D721Med (cell line): ENCODE measurements at regions not wholly inside any gene's neighbourhood (a gene's known extent, or its start where the extent isn't known, plus 50 kb on each side); places are given as distances from the start of the nearest gene placed in this dataset.
"Not testable (repeated sequence)": the region's sequence is repeated elsewhere in the genome, so short reads cannot be mapped to it uniquely, and the experiment has no call there.

Experiments used
- DNase-seq: peaks from one replicate; pipeline ENCODE4 v3.0.0; 2011; ENCODE audit warnings: low spot score; ENCODE audit not compliant: insufficient read length
- FAIRE-seq: peaks from 2 replicates; lab custom pipeline; 2011; peaks lifted over from hg19 to GRCh38; lab: Jason Lieb, UNC
- CTCF ChIP-seq: IDR thresholded peaks from 2 replicates; pipeline ENCODE4 v1.5.1; 2012; ENCODE audit warnings: mild to moderate bottlenecking, control low read depth; ENCODE audit not compliant: insufficient read depth; ENCODE audit errors: missing control alignments

DNA sequence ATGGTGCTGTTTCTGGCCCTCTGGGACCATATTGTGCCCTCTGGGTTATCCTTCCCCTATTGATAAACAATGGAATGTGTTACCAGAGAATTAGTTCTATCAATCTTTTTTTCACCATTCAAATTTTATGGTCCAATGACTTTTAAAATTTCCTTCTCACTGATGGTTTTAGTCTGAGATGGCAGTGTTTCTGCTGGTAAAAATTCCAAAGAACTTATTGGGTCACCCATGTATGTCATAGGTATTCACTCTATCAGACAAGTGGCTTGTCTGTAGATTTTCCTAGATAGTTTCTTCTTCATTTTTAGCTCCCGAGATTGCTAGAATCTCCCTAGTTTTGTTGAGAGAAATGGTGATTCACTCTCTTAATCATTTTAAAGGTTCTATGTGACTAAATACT lies 357.2 kb upstream of the RGS17 start:
- no peak for DNase-seq
- TF ChIP-seq CTCF, result no peak

GRCh38 chr6:153485072-153485471 lies 354.0 kb upstream of the RGS17 start:
- DNase-seq (no peak), FAIRE-seq (no peak)
- TF ChIP-seq CTCF, result no peak

More for the DNA sequence above, 357.2 kb upstream of the RGS17 start:
- FAIRE-seq, result no peak

GRCh38 chr6:153484056-153484455 lies 353.0 kb upstream of the RGS17 start:
- no peak for DNase-seq
- FAIRE-seq, result no peak
- no peak for TF ChIP-seq CTCF

GRCh38 chr6:153476243-153476642 lies 345.2 kb upstream of the RGS17 start:
- TF ChIP-seq CTCF, result no peak
- DNase-seq (no peak), FAIRE-seq (no peak)

DNA sequence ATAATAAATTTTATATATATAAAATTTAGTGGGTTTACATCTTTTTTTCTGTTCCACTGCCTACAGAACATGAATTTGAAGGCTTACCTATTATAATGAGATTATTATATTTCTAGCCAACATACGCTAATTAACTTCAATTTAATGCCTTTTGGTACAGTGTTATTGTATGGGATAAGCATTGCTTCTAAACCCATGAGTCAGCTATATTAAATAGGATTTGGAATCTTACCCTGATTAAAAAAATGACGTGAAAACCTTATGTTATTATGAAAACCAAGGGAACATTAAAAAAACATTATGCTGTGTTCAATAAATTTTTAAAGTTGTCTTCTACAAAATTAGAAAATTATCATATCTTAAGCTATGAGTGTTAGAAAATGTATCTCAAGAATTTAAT lies 334.0 kb upstream of the RGS17 start:
- DNase-seq (no peak), FAIRE-seq (peak; percentile 69)
- TF ChIP-seq CTCF, result no peak

- DNase-seq (no peak), FAIRE-seq (no peak)
- TF ChIP-seq CTCF, result no peak
Observed at GRCh38 chr6:153449279-153449678, 318.2 kb upstream of the RGS17 start.

DNA sequence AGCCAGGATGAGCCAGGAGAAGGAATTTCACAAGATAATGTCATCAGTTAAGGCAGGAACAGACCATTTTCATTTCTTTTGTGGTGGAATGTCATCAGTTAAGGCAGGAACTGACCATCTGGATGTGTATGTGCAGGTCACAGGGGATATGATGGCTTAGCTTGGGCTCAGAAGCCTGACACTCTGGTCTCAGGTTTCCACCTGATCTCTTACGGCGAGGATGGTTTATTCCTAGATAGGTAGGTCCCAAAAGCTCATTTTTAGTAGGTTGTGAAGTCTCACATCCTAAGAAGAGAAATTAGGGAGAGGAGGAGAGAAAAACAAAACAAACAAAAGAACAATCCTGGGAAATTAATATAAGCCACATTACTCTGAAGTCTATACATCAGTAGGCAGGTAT lies 311.7 kb upstream of the RGS17 start:
- DNase-seq, FAIRE-seq: not testable (repeated sequence)

DNA sequence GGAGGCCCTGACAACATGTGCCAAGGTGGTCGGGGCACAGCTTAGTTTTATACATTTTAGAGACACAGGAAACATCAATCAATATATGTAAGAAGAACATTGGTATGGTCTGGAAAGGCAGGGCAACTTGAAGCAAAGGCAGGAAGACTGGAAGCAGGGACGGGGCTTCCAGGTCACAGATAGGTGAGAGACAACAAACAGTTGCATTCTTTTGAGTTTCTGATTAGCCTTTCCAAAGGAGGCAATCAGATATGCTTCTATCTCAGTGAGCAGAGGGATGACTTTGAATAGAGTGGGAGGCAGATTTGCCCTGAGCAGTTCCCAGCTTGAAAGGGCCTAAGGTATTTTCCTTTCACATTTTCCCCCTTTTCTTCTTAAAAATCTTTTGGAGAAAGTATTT lies 311.0 kb upstream of the RGS17 start:
- TF ChIP-seq CTCF, result no peak
- DNase-seq (no peak), FAIRE-seq (no peak)
